Left cardiac atrium (tissue), 4 donors: ENCODE measurements at regions not wholly inside any gene's neighbourhood (a gene's known extent, or its start where the extent isn't known, plus 50 kb on each side); places are given as distances from the start of the nearest gene placed in this dataset.
"Not testable (repeated sequence)": the region's sequence is repeated elsewhere in the genome, so short reads cannot be mapped to it uniquely, and the experiment has no call there.

Experiments used
- ATAC-seq, 2 donors: fragments of 200-7000 bp; cut with Tn5 transposase; one replicate each; pipeline ENCODE4 v1.9.1; 2020; ENCODE audit warnings: mild to moderate bottlenecking in 2 of 2, moderate library complexity in 2 of 2
- DNase-seq: peaks from one replicate; pipeline ENCODE4 v3.0.0-alpha.2; 2020
- intact Hi-C, 2 donors: fragments of 100-400 bp; cut with DNase I; formaldehyde crosslinking; loops; one replicate each; pipeline versions ENCODE4 v1.14.1 to v1.15.1; 2022 to 2023
- donor health status: DM: no; HTN: yes; CAD: no.
- donor health status: DM: no; HTN: yes; CAD: no; lungs with severe emphysema.
- donor health status: DM: yes; HTN: yes; CAD: no.
- donor health status: Dilated cardiomyopathy.

DNA sequence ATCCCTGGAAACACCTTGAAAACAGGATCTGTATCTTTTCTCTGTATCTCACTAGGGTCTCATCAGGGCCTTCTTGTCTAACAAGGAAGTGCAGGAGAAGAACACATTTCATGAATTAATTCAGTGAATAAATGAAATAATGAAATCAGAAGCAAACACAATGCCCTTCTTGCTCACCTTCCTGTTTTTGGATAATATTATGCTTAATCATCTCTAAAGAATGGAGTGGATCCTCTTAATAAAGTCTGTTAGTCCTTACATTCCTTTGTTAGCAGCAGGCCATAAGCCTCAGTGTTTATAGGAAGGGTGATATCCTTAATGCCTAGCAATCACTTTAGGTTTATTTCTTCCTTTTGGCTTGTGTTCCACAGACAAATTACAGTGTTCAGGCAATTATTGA lies 837.1 kb upstream of the SEMA6A start:
- no peak for ATAC-seq
- intact Hi-C loops: no loop called here
- no peak for DNase-seq

DNA sequence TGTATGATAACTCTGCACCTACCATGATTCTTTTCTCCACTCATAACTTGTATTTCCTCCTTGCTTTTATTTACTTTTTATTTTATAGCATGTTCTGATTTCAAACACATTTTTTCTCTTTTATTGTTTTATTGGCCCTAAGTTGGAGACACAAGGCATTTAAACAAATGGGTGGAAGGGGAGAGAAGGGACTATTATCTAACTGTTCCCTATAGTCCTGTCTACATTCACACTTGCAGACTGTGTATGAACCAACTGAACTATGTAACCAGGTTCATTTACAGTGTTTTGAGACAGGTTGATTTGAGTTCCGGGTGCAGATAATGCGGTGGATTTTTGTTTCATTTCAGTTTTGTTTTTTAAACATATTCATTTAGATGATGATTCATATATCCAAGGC lies 830.6 kb upstream of the SEMA6A start:
- ATAC-seq (no peak), DNase-seq (no peak)
- intact Hi-C loops: no loop called here

DNA sequence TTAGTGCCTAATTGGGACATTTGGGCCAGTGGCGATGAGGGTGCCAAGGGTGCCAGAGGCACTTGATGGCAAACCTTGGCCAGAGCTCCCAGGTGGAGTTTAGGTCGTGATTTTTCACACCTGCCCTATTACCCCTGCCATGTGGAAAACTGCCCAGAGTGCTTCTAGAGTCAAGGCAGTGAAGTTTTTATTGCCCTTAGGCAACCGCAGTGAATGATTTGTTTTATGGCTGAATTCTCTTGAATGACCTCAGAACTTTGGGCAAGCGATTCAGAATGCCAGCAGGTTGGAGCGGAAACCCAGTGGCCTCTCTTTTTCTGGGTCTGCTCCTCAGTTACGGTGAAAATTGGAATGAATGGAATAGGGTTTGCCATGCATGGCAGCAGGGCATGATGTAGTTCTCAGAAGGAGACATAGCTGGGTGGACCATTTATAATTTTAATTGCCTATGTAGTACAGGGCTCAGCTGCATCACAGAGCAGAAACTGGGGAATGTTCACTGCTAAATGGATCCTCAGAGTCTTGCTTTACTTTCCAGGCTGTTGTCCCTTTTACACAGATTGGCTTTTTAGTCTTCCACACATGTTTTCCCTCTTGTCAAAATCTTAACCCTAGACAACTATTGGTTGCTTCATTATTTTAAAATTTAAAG lies 820.0 kb upstream of the SEMA6A start:
- ATAC-seq (no peak), DNase-seq (no peak)
- intact Hi-C loops: no loop called here

DNA sequence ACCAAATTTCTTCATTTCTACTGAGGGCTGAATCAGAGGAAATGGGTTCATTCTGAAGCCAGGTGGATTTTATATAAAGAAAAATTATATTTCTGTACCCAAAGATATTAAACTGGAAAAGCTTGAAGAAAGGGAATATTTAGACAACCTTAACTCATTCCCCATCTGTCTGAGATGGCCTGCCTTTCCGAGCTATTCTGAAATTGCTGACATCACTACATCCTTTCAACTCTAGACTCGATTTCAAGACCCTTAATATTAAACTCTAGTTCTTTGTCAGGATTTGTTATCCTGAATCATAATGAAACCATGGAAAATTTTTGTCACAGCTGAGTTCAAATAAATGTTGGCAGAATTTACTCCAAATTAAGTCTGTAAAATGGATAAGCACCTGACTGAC lies 818.5 kb upstream of the SEMA6A start:
- ATAC-seq: no peak
- no peak for DNase-seq
- intact Hi-C loops: no loop called here

DNA sequence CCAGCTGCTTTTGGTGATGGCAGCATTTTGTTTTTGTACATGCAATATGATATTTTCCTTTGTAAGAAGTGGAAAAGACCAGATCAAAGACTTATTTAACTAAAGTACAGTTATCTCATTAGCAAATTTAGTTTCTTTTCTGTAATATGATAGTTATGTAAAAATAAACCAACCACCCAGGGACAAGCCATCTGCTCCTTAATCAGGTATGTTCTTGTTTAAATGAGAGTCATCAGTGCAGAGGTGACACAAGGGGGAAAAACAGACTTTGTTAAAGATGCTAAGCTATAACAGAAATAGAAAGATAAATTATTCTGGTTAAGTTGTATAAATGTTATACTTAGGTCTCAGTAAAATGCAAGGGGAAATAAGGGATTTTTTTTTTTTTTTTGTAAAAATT lies 805.7 kb upstream of the SEMA6A start:
- ATAC-seq (no peak), DNase-seq (no peak)
- intact Hi-C loops: no loop called here

DNA sequence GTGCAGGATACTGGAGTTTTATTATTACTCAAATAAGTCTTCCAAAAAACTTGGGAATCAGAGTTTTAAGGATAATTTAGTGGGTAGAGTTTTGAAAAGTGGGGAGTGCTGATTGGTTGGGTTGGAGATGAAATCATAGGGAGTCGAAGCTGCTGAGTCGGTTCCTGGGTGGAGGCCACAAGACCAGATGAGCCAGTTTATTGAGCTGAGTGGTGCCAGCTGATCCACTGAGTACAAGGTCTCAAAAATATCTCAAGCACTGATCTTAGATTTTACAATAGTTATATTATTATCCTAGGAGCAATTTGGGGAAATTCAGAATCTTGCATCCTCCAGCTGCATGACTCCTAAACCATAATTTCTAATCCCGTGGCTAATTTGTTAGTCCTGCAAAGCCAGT lies 804.9 kb upstream of the SEMA6A start:
- intact Hi-C loops: no loop called here
- no peak for ATAC-seq
- no peak for DNase-seq

DNA sequence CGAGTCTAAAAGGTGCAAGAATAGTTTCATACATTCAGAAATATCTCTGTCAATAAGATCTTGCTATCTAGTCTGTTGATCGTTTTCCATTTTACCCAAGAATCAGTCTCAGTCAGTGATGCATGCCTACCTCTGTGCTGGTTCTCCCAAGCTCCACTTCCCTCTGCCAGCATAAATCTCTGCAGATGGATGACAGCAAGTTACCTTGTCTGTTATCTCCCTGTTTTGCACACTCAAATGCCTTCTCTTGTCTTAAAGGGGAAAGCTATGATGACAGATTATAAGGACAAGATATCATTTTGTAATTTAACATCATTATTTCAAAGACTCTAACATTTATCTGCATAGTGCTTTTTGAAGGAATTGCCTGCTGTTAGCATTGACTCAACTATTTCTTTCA lies 802.1 kb upstream of the SEMA6A start:
- ATAC-seq (no peak), DNase-seq (no peak)
- intact Hi-C loops: no loop called here

DNA sequence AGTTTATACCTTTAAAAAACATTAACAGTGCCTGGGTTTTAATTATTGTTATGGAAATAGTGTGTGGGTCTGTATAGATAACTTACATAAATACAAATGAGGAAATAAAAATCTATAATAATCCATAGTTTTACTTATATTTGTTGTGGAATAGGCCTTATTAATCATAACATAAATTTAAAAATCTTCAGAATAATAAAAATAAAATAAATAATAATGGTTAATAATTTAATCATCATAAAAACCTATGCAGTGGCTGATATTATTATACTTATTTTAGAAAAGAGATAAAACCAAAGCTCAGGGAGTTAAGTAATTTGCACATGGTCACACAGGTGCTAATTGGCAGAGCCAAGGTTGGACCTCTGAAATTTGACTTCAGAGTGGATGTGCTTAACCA lies 785.3 kb upstream of the SEMA6A start:
- DNase-seq: no peak
- intact Hi-C loops: no loop called here
- ATAC-seq: no peak

DNA sequence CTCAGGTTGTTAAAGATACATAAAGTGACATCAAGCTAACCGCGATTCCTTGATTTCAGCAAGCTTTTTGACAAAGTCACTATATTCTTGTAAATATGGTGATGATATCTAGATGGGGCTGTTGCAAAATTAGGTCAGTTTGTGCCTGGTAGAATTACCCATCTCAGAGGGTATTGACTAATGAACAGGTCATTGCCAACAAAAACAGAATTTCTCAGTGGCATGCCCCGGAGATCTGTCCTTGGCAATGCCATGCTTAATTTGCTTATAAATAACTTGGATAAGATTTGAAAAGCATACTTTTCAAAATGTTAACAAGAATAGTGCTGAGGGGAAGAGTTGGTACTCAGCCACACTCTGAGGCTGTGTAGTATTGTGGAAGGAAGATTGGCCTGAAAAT lies 783.3 kb upstream of the SEMA6A start:
- DNase-seq (no peak), ATAC-seq (peak in 1 of 2 donors; percentile 73)
- intact Hi-C loops: no loop called here

DNA sequence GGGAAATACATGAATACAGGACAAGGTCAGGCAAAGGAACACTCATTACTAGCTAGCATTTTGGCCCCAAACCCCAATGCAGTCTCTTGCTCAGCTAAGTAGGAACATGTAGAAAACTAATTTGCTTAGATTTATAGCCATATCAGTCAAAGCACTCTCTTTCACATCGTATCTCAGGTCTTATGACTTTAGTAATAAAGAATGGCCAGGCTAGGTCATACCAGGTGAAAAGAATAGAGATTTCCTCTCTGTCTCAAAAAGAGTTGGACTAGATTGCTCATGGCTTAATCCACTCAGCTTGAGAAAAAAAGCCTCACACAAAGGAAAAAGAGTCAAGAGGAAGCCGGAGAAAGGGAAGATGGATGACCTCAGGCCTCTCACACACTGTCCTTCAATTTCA lies 772.7 kb upstream of the SEMA6A start:
- intact Hi-C loops: no loop called here
- DNase-seq (no peak), ATAC-seq (no peak)

DNA sequence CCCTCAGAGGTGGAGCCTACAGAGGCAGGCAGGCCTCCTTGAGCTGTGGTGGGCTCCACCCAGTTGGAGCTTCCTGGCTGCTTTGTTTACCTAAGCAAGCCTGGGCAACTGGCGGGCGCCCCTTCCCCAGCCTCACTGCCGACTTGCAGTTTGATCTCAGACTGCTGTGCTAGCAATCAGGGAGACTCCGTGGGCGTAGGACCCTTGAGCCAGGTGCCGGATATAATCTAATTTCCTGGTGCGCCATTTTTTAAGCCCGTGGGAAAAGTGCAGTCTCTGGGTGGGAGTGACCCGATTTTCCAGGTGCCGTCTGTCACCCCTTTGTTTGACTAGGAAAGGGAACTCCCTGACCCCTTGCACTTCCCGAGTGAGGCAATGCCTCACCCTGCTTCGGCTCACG lies 769.1 kb upstream of the SEMA6A start:
- not testable (repeated sequence) for ATAC-seq, DNase-seq

DNA sequence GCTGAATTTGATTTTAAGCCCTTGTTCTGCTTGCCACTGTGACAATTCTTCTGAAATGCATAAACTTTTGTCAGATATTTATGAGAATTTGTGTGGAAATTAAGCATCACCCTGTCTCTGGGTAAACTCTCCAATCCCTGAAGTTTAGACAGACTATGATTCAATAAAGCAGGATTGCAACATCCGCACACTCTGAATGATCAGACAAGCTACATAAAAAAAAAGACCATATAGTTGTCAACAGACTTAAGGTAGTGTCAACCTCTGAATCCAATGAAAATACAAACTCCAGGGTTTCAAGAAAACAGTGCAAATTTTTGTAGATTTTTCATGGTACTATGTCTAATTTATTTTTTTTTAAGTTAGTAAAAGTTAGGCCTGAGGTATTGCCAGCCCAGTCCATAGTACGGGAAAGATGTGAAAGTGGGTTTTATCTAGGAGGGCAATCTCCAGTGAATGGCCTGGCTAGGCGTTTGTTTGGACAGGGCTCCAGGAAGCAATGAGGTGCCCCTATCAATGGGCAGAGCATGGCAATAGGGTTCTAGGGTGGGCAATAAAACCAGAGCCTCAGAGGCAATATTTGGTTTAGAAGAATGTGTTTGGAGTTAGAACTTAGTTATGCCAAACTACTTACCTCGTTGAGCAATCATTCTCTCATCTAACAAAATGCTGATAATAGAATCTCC lies 762.6 kb upstream of the SEMA6A start:
- intact Hi-C loops: no loop called here
- DNase-seq: no peak
- ATAC-seq: no peak

More for the DNA sequence above, 769.1 kb upstream of the SEMA6A start:
- intact Hi-C loops: not testable (repeated sequence)

DNA sequence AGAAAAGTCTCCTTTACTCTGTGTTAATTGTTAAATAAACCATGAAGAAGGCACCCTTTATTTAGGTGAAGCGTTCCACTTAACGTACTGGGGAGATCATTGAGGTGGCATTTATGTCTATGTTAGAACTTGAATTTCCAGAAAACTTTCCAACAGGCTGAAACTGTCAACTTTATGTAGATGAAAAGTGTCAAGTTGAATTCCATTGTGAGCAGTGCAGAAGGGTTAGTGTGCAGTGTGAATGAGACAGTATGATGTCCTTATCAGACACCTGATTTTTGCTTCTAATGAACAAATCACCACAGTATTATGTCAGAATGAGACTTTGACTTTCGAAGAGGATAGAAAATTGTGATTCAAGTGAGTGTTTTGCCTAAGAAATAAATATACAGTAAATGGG lies 761.6 kb upstream of the SEMA6A start:
- ATAC-seq (no peak), DNase-seq (no peak)
- intact Hi-C loops: no loop called here

DNA sequence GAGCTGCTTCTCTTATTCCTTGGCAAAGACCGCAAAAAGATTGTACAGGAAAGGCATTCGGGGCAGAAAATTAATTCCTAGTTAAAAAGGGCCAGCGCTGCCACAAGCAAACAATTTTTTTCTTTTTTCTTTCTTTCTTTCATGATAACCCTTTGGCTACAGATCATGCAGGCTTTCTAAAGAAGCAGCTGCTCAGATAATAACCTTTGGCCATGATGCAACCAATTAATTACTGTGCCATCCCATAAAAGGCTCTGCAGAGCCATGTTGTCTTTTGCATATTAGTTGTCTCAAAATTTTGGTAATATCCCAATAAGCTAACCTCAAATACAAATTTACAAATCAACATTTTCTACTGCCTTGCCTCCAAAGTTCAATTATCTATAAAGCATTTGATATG lies 758.4 kb upstream of the SEMA6A start:
- DNase-seq (no peak), ATAC-seq (no peak)
- intact Hi-C loops: no loop called here

DNA sequence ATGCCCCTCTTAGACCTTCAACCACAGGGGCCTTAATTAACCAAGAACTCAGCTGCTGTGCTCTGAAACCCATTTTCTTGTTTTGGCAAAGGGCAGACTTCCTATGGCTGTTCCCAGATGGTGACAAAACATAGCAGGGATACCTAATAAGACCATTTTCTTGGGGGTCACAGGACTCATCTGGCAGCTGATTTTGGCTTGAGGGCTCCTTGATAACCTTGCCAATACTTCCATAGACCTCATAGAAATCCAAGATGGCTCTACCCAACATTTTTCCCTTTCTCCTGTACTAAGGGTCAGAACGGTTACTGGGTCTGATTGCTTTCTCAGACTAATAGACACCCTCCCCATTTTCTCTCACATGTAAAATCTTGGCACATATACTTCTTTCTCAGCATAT lies 757.7 kb upstream of the SEMA6A start:
- no peak for ATAC-seq
- no peak for DNase-seq
- intact Hi-C loops: no loop called here

DNA sequence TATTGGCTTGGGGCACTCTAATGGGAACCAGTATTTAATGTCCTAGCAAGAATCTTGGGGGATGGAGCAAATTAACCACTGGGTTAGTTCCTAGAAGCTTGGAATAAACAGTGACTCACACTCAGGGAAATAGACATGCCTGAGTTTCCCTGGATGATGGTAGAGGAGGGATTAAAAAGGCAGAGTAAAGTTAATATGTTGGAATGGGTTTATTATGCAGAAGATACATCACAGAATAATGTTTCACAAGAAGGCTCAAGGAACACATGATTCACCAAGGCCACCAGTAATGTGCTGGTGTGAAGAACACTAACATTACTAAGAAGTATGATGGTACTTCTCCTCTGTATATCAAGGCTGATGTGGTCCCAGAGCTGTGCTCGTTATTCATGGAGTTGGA lies 752.9 kb upstream of the SEMA6A start:
- DNase-seq (no peak), ATAC-seq (no peak)
- intact Hi-C loops: no loop called here

DNA sequence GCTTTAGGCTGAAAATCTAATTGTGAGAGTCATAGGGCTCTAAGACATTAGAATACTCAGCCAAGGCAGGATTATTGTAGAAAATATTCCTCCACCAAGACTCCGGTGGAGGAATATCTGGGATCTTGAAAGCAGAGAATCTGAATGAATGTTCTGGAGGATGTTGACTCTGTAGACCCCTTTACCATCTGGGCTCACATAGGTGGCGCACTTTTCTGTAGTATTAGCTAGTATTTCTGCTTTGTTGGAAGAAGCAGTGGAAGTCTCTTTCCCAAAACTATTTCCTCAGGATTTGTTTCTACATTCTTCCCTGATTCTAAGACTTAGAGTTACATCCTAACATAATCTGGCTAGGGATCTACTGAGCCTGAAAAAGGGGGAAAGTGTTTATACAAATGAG lies 752.4 kb upstream of the SEMA6A start:
- ATAC-seq: no peak
- intact Hi-C loops: no loop called here
- no peak for DNase-seq

DNA sequence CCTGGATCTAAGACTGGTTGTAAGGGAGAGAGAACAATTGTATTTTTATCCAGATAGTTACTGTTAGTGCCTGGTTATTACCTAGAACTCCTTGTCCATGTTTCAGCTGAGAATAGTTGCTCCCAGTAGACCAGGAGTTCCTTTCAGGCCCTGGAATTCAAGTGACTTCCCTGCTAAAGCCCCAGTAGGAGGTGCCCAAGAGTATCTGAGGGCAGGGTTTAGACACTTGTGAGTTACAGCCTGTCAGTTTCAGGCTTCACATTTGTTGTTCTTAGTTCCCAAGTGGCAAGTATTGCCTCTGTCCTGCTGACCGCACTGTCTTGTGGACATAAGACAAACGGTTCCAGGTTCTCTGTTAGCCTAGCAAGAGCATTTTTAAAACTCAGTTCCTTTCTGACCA lies 743.9 kb upstream of the SEMA6A start:
- DNase-seq (no peak), ATAC-seq (no peak)
- intact Hi-C loops: no loop called here

DNA sequence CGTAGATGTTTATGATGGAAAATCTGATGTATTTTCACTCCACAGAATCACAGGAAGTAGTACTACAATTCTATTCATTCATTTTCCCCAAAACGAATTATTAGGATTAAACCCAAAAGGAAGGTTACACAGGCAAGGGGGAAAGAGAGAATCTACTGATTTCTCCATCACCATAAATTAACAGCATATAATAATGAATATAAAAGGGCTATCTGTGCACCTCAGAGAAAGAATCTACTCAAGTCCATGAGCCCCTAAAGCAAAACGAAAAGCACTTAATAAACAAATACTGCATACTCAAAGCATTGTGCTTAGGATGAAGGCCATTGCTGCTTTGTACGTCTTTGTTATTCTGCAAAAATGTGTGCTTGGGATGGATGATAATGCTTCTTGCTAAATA lies 740.5 kb upstream of the SEMA6A start:
- intact Hi-C loops: no loop called here
- DNase-seq (no peak), ATAC-seq (no peak)

DNA sequence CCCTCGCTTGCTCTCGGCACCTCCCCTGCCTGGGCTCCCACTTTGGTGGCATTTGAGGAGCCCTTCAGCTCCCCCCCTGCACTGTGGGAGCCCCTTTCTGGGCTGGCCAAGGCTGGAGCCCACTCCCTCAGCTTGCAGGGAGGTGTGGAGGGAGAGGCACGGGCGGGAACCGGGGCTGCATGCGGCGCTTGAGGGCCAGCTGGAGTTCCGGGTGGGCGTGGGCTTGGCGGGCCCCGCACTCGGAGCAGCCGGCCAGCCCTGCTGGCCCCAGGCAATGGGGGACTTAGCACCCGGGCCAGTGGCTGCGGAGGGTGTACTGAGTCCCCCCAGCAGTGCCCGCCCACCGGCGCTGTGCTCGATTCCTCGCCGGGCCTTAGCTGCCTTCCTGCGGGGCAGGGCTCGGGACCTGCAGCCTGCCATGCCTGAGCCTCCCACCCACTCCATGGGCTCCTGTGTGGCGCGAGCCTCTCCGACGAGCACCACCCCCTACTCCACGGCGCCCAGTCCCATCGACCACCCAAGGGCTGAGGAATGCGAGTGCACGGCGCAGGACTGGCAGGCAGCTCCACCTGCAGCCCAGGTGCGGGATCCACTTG lies 730.0 kb upstream of the SEMA6A start:
- DNase-seq, ATAC-seq, intact Hi-C loops: not testable (repeated sequence)

DNA sequence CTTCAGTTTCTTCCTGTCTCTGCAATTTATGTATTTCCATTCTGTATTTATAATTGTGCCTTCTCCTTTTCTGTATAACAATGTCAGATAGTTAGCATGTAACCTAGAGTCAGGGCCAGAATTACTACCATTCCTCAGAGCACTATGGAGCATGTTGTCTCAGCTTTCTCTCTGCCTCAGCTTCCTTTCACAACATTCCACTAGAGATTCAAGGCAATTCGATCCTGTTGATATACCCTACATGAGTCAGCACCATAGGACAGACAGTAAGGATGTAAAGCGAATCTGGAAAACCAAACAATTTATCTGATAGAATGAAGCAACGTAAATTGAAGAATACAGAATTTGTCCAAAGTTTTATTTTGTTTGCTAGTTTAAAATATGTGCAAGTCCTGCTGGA lies 728.3 kb upstream of the SEMA6A start:
- ATAC-seq (no peak), DNase-seq (no peak)
- intact Hi-C loops: no loop called here
